Esophagus squamous epithelium (tissue), 5 donors: ENCODE measurements at regions not wholly inside any gene's neighbourhood (a gene's known extent, or its start where the extent isn't known, plus 50 kb on each side); places are given as distances from the start of the nearest gene placed in this dataset.
"Not testable (repeated sequence)": the region's sequence is repeated elsewhere in the genome, so short reads cannot be mapped to it uniquely, and the experiment has no call there.

Experiments
- DNase-seq: peaks from one replicate; lab custom pipeline; 2025; lab: John Stamatoyannopoulos, UW
- H3K27ac ChIP-seq, 4 donors: fragments of 200-600 bp; sonication (generic); one replicate each; pipeline ENCODE4 v1.5.1; 2016 to 2019; ENCODE audit warnings: mild to moderate bottlenecking in 1 of 4
- H3K27me3 ChIP-seq, 4 donors: fragments of 200-600 bp; sonication (generic); 1 replicate in 3 of 4; 2 replicates in 1 of 4; pipeline versions ENCODE4 v1.5.1 to v1.6.0; 2017 to 2021; ENCODE audit warnings: antibody characterized with exemption in 1 of 4
- H3K36me3 ChIP-seq, 3 donors: fragments of 200-600 bp; sonication (generic); one replicate each; pipeline ENCODE4 v1.5.1; 2016 to 2019
- H3K4me1 ChIP-seq, 3 donors: fragments of 200-600 bp; sonication (generic); one replicate each; pipeline ENCODE4 v1.5.1; 2017 to 2019
- H3K4me3 ChIP-seq, 4 donors: fragments of 200-600 bp; sonication (generic); 1 replicate in 3 of 4; 2 replicates in 1 of 4; pipeline ENCODE4 v1.5.1; 2016 to 2019; ENCODE audit warnings: mild to moderate bottlenecking in 2 of 4, moderate library complexity in 1 of 4
- H3K9me3 ChIP-seq, 3 donors: fragments of 200-600 bp; sonication (generic); one replicate each; pipeline ENCODE4 v1.5.1; 2016 to 2019
- POLR2A ChIP-seq, 4 donors: fragments of 450-650 bp; IDR thresholded peaks; one replicate each; pipeline ENCODE4 v1.6.1; 2017; ENCODE audit warnings: antibody characterized with exemption in 4 of 4, mild to moderate bottlenecking in 4 of 4, moderate library complexity in 3 of 4
- WGBS, 2 donors: methylation state at CpG; one replicate each; pipeline ENCODE4 v1.1.5; 2018; 5-methylcytosine and 5-hydroxymethylcytosine counted together
- intact Hi-C: fragments of 100-400 bp; cut with DNase I; formaldehyde crosslinking; loops from one replicate; pipeline ENCODE4 v1.15.0; 2022
- TF ChIP-seq, protein P1 (sequence below), 6 experiments: fragments of 450-650 bp in 4 of 6; fragments of 200-600 bp in 2 of 6; sonication (generic) in 2 of 6; IDR thresholded peaks; one replicate each; pipeline ENCODE4 v1.5.1; 2016 to 2019; ENCODE audit warnings: antibody characterized with exemption in 6 of 6, mild to moderate bottlenecking in 4 of 6, moderate library complexity in 4 of 6
- donor health status: DM: yes; HTN: yes; CAD: no.

DNA sequence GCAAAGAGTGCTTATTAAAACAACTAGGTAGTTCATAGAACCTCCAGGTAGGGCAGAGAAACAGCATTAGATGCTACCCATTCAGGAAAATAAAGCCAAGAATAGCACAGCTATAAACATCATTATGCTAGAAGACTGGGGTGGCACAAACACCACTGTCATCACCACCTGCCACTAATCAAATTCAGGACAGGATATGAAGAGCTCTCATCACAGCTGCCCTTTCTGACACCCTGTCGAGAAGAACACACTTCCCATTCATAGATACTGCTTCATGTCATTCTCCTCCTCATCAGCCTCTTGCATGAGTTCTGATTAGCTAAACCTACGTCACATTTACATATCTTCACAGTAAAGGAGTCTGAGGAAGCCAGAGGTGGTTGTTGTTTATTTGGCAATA, 692.3 kb upstream of the HS3ST1 start:
- WGBS, 2 donors, result 33 to 51% methylated on average over 2 of the region's 2 CpGs
- no peak overlapping the region for H3K27ac ChIP-seq
- H3K27me3 ChIP-seq, result no peaks in the 10 kb centered on the region
- no peaks in the 10 kb centered on the region for H3K4me1 ChIP-seq
- intact Hi-C loops, result no loop called here
- H3K36me3 ChIP-seq, result no peaks in the 10 kb centered on the region
- no peak overlapping the region for H3K4me3 ChIP-seq
- DNase-seq, result no peak
- no peak for TF ChIP-seq POLR2A (IDR thresholded peaks at IDR 0.05)
- TF ChIP-seq, protein P1, sequence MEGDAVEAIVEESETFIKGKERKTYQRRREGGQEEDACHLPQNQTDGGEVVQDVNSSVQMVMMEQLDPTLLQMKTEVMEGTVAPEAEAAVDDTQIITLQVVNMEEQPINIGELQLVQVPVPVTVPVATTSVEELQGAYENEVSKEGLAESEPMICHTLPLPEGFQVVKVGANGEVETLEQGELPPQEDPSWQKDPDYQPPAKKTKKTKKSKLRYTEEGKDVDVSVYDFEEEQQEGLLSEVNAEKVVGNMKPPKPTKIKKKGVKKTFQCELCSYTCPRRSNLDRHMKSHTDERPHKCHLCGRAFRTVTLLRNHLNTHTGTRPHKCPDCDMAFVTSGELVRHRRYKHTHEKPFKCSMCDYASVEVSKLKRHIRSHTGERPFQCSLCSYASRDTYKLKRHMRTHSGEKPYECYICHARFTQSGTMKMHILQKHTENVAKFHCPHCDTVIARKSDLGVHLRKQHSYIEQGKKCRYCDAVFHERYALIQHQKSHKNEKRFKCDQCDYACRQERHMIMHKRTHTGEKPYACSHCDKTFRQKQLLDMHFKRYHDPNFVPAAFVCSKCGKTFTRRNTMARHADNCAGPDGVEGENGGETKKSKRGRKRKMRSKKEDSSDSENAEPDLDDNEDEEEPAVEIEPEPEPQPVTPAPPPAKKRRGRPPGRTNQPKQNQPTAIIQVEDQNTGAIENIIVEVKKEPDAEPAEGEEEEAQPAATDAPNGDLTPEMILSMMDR (IDR thresholded peaks at IDR 0.05), result no peak
- H3K9me3 ChIP-seq, result peaks cover 0 to 5% (median 4%) of the 10 kb centered on the region in 3 donors

DNA sequence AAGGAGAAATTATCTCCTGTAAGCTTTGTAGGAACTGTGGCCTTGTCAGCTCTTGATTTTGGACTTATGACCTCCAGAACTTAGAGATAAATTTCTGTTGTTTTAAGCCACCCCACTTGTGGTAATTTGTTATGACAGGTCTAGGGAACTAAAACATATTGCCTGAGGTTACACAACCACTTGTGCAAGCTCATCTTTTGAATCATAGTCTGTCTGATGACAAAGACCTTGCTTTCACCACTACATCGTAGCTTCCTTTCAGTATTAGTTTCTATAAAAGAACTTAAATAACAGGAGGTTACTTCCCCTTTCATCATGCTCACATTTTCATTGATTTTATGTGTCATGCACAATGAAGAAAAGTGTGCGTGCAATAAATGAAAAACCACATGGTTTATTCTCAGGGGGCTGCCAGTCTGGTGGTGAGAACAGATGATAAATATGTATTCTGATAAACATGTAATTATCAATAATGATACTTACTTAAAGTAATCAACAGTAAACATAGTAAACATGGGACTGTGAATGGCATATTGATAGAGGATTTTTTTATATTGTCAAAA, 690.0 kb upstream of the HS3ST1 start:
- no peak for DNase-seq
- H3K27me3 ChIP-seq, result no peaks in the 10 kb centered on the region
- H3K4me1 ChIP-seq, result no peaks in the 10 kb centered on the region
- 40 to 43% methylated on average over 2 of the region's 2 CpGs for WGBS, 2 donors
- no peak overlapping the region for H3K27ac ChIP-seq
- TF ChIP-seq, protein P1 (IDR thresholded peaks at IDR 0.05), result no peak
- TF ChIP-seq POLR2A (IDR thresholded peaks at IDR 0.05), result no peak
- H3K36me3 ChIP-seq, result no peaks in the 10 kb centered on the region
- peaks cover 0 to 7% (median 1%) of the 10 kb centered on the region in 3 donors for H3K9me3 ChIP-seq
- H3K4me3 ChIP-seq, result no peak overlapping the region
- intact Hi-C loops, result no loop called here

DNA sequence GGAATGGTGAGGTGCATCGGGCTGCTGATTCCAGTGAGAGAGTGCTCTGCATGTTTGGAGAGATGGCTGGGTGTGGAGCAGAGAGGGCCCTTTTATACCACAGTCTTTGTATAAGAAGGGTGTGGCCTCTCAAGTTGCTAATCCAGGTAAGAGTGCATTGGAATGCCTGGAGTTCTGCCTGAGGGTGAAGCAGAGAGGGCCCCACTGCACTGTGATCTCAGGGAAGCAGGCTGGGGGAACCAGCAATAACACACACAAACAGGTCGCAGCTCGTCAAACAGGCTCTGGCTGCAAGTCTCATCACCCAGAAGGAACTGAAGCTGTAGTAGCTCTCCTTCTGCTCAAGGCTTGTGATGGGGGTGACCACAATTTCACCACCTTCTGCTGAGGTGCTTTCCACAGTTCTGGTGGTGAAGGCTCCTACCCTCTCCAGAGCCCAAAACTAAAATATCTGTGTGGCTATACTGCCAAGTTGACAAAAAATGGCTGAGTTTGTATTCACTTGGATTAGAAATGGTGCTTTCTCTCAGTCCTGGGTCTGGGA, 687.4 kb upstream of the HS3ST1 start:
- TF ChIP-seq POLR2A (IDR thresholded peaks at IDR 0.05), result no peak
- TF ChIP-seq, protein P1 (IDR thresholded peaks at IDR 0.05), result no peak
- H3K36me3 ChIP-seq, result no peaks in the 10 kb centered on the region
- 63 to 83% methylated on average over 3 of the region's 3 CpGs for WGBS, 2 donors
- no peaks in the 10 kb centered on the region for H3K27me3 ChIP-seq
- H3K4me1 ChIP-seq, result no peaks in the 10 kb centered on the region
- no peak for DNase-seq
- no peak overlapping the region for H3K4me3 ChIP-seq
- intact Hi-C loops, result no loop called here
- H3K27ac ChIP-seq, result no peak overlapping the region
- peaks cover 0 to 7% (median 0%) of the 10 kb centered on the region in 3 donors for H3K9me3 ChIP-seq

DNA sequence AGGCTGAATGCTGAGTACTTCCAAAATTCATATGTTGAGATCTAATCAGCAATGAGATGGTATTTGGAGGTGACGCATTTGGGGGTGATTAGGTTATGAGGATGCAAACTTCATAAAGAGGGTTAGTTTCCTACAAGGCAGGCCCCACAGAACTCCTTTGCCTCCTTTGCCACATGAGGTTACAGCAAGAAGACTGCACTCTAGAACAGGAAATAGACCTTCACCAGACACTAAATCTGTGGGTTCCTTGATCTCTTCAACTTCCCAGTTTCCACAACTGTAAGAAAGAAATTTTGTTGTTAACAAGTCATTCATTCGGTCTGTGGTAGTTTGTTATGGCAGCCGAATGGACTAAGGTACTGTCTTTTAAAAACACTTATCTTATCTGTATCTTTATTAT, 681.9 kb upstream of the HS3ST1 start:
- 87 to 88% methylated on average over 3 of the region's 3 CpGs for WGBS, 2 donors
- Histone ChIP-seq H3K4me1 (no peaks in the 10 kb centered on the region), H3K27me3 (no peaks in the 10 kb centered on the region), H3K4me3 (no peak overlapping the region), H3K9me3 (no peaks in the 10 kb centered on the region), H3K36me3 (no peaks in the 10 kb centered on the region), H3K27ac (no peak overlapping the region)
- no peak for TF ChIP-seq POLR2A (IDR thresholded peaks at IDR 0.05)
- TF ChIP-seq, protein P1 (IDR thresholded peaks at IDR 0.05), result no peak
- intact Hi-C loops, result no loop called here
- no peak for DNase-seq

DNA sequence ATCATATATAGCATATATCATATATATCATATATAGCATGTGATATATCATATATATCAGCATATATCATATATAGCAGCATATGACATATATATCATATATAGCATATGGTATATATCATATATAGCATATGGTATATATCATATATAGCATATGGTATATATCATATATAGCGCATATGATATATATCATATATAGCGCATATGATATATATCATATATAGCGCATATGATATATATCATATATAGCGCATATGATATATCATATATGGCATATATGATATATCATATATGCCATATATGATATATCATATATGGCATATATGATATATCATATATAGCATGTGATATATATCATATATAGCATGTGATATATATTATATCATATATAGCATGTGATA, 680.4 kb upstream of the HS3ST1 start:
- 56 to 94% methylated on average over 4 of the region's 4 CpGs for WGBS, 2 donors
- DNase-seq, H3K4me1 ChIP-seq, H3K9me3 ChIP-seq, H3K27ac ChIP-seq, H3K4me3 ChIP-seq, intact Hi-C loops, H3K36me3 ChIP-seq, H3K27me3 ChIP-seq: not testable (repeated sequence)
